Right lobe of liver (tissue), 4 donors: ENCODE measurements at regions not wholly inside any gene's neighbourhood (a gene's known extent, or its start where the extent isn't known, plus 50 kb on each side); places are given as distances from the start of the nearest gene placed in this dataset.

ENCODE experiments used
- POLR2A ChIP-seq: fragments of 450-650 bp; IDR thresholded peaks from one replicate; pipeline ENCODE4 v1.6.1; 2017; ENCODE audit warnings: antibody characterized with exemption, mild to moderate bottlenecking
- TF ChIP-seq, protein P1 (sequence below), 4 donors: fragments of 200-600 bp in 3 of 4; fragments of 450-650 bp in 1 of 4; IDR thresholded peaks; one replicate each; pipeline versions ENCODE4 v1.5.1 to v1.8.0; 2016 to 2022; ENCODE audit warnings: antibody characterized with exemption in 4 of 4, mild to moderate bottlenecking in 2 of 4
- donor health status: DM: no; HTN: no; CAD: no.
- donor health status: DM: no; HTN: no; CAD: no.
- donor health status: DM: no; HTN: yes; CAD: no.

- TF ChIP-seq, protein P1, sequence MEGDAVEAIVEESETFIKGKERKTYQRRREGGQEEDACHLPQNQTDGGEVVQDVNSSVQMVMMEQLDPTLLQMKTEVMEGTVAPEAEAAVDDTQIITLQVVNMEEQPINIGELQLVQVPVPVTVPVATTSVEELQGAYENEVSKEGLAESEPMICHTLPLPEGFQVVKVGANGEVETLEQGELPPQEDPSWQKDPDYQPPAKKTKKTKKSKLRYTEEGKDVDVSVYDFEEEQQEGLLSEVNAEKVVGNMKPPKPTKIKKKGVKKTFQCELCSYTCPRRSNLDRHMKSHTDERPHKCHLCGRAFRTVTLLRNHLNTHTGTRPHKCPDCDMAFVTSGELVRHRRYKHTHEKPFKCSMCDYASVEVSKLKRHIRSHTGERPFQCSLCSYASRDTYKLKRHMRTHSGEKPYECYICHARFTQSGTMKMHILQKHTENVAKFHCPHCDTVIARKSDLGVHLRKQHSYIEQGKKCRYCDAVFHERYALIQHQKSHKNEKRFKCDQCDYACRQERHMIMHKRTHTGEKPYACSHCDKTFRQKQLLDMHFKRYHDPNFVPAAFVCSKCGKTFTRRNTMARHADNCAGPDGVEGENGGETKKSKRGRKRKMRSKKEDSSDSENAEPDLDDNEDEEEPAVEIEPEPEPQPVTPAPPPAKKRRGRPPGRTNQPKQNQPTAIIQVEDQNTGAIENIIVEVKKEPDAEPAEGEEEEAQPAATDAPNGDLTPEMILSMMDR (IDR thresholded peaks at IDR 0.05), result no peak
- TF ChIP-seq POLR2A, result no peak
Observed at GRCh38 chr12:82565966-82566365, 120.7 kb upstream of the TMTC2 start.
